Neutrophil (primary cell): ENCODE measurements at regions not wholly inside any gene's neighbourhood (a gene's known extent, or its start where the extent isn't known, plus 50 kb on each side); places are given as distances from the start of the nearest gene placed in this dataset.

ENCODE experiments used
- H3K27ac ChIP-seq: fragments of 200-600 bp; sonication (generic); 2 replicates; pipeline ENCODE4 v1.5.1; 2016; ENCODE audit warnings: mild to moderate bottlenecking, moderate library complexity
- H3K27me3 ChIP-seq: fragments of 200-600 bp; sonication (generic); 2 replicates; pipeline ENCODE4 v1.6.0; 2016; ENCODE audit warnings: mild to moderate bottlenecking
- H3K36me3 ChIP-seq: fragments of 200-600 bp; sonication (generic); 2 replicates; pipeline ENCODE4 v1.5.1; 2017
- H3K4me1 ChIP-seq, 2 experiments: fragments of 200-600 bp in 1 of 2; sonication (generic) in 1 of 2; 1 replicate in 1 of 2; 2 replicates in 1 of 2; pipeline versions ENCODE4 v1.5.1 to v1.6.1; 2013 to 2016; ENCODE audit warnings: low read depth in 1 of 2, low read length in 1 of 2, mild to moderate bottlenecking in 1 of 2, moderate library complexity in 1 of 2; ENCODE audit not compliant: control insufficient read depth in 1 of 2, insufficient read depth in 1 of 2
- H3K4me3 ChIP-seq, 2 experiments: fragments of 200-600 bp in 1 of 2; sonication (generic) in 1 of 2; 1 replicate in 1 of 2; 2 replicates in 1 of 2; pipeline ENCODE4 v1.5.1; 2013 to 2016; ENCODE audit warnings: low read depth in 1 of 2, low read length in 1 of 2, mild to moderate bottlenecking in 1 of 2, moderate library complexity in 1 of 2
- H3K9me3 ChIP-seq: fragments of 200-600 bp; sonication (generic); 2 replicates; pipeline ENCODE4 v1.5.1; 2016
- CTCF ChIP-seq: fragments of 200-600 bp; sonication (generic); IDR thresholded peaks from 2 replicates; pipeline ENCODE4 v1.5.1; 2016; ENCODE audit warnings: antibody characterized with exemption

GRCh38 chr3:23682646-23683045 lies 123.1 kb upstream of the UBE2E1 start:
- no peak overlapping the region for H3K4me3 ChIP-seq
- no peak for TF ChIP-seq CTCF
- H3K4me1 ChIP-seq: no peaks in the 10 kb centered on the region
- H3K27ac ChIP-seq: no peak overlapping the region
- no peaks in the 10 kb centered on the region for H3K27me3 ChIP-seq
- H3K9me3 ChIP-seq: no peaks in the 10 kb centered on the region
- no peaks in the 10 kb centered on the region for H3K36me3 ChIP-seq

GRCh38 chr3:23685541-23686258 lies 120.1 kb upstream of the UBE2E1 start:
- Histone ChIP-seq H3K27me3 (no peaks in the 10 kb centered on the region), H3K9me3 (no peaks in the 10 kb centered on the region), H3K4me3 (no peak overlapping the region), H3K4me1 (no peaks in the 10 kb centered on the region), H3K36me3 (no peaks in the 10 kb centered on the region), H3K27ac (no peak overlapping the region)
- TF ChIP-seq CTCF: no peak

GRCh38 chr3:23686519-23686918 lies 119.2 kb upstream of the UBE2E1 start:
- Histone ChIP-seq H3K9me3 (no peaks in the 10 kb centered on the region), H3K27ac (no peak overlapping the region), H3K36me3 (no peaks in the 10 kb centered on the region), H3K4me1 (no peaks in the 10 kb centered on the region), H3K27me3 (no peaks in the 10 kb centered on the region), H3K4me3 (no peak overlapping the region)
- TF ChIP-seq CTCF: no peak

DNA sequence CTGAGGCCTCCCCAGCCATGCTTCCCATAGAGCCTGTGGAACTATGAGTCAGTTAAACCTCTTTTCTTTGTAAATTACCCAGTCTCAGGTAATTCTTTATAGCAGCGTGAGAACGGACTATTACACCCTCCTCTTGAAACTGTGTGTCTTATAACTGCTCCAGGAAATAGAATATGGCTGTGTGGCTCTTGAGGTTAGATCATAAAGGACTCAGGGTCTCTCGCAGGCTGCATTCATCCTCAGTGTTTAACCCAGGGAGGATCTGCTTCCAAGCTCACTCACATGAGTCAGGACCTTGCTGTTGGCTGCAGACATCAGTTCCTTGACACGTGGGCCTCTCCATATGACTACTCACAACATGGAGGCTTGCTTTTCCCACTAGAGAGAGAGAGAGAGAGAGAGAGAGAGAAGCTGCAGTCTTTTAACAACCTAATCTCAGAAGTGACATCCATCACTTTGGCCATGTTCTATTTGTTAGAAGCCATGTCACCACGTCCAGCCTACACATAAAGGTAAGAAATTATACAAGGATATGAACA lies 114.3 kb upstream of the UBE2E1 start:
- H3K4me3 ChIP-seq: no peak overlapping the region
- H3K27me3 ChIP-seq: no peaks in the 10 kb centered on the region
- TF ChIP-seq CTCF: no peak
- H3K9me3 ChIP-seq: no peaks in the 10 kb centered on the region
- H3K4me1 ChIP-seq: no peaks in the 10 kb centered on the region
- no peak overlapping the region for H3K27ac ChIP-seq
- no peaks in the 10 kb centered on the region for H3K36me3 ChIP-seq

DNA sequence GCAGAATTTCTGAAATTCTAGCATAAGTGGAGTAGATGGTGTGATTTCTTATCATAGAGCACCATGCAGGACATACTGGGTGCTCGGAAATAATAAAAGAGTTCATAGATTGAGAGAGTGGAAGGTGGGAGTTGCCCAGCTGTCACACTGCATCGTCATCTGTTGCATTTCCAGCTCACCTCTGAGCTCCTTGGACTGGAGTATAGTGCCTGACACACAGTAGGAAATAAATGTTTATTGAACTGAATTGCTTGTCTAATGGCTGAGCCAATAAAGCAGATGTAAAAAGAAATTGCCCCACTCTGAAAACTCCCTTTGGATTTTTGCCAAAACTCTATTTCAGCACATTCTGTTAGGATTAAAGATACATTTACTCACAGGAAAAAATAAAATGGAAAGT lies 108.9 kb upstream of the UBE2E1 start:
- no peaks in the 10 kb centered on the region for H3K36me3 ChIP-seq
- H3K4me1 ChIP-seq: no peaks in the 10 kb centered on the region
- no peak for TF ChIP-seq CTCF
- H3K4me3 ChIP-seq: no peak overlapping the region
- H3K27me3 ChIP-seq: no peaks in the 10 kb centered on the region
- H3K9me3 ChIP-seq: no peaks in the 10 kb centered on the region
- no peak overlapping the region for H3K27ac ChIP-seq
